DND-41 (cell line): ENCODE measurements at regions not wholly inside any gene's neighbourhood (a gene's known extent, or its start where the extent isn't known, plus 50 kb on each side); places are given as distances from the start of the nearest gene placed in this dataset.

Experiments
- EZH2 ChIP-seq: IDR thresholded peaks from 3 replicates; pipeline ENCODE4 v1.6.1; 2012; ENCODE audit warnings: borderline replicate concordance, low read depth, mild to moderate bottlenecking, moderate library complexity, low read length, inconsistent platforms; ENCODE audit not compliant: severe bottlenecking
- TF ChIP-seq, protein P1 (sequence below): IDR thresholded peaks from 2 replicates; pipeline ENCODE4 v1.5.1; 2012; ENCODE audit warnings: borderline replicate concordance, low read length, moderate library complexity, mild to moderate bottlenecking; ENCODE audit not compliant: poor library complexity, severe bottlenecking; ENCODE audit errors: extremely low read depth

DNA sequence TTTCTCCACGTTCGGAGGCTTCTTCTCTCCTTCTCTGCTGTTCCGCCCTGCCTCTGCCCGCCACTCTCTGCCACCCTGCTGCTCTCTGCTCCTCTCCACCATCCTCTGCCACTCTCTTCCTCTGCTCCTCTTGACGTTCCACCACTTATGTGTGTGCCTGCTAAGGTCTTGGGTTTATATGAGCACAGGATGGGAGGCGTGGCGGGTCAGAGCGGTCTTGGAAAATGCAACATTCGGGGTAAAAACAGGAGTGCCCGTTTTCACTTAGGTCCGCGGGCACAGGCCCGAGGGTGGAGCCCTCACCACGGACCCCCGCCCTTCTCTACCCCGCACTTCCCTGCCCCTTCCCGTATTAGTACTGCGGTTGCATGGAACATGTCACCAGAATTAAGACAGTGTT is 114.4 kb upstream of the FBXL7 start:
- TF ChIP-seq, protein P1, sequence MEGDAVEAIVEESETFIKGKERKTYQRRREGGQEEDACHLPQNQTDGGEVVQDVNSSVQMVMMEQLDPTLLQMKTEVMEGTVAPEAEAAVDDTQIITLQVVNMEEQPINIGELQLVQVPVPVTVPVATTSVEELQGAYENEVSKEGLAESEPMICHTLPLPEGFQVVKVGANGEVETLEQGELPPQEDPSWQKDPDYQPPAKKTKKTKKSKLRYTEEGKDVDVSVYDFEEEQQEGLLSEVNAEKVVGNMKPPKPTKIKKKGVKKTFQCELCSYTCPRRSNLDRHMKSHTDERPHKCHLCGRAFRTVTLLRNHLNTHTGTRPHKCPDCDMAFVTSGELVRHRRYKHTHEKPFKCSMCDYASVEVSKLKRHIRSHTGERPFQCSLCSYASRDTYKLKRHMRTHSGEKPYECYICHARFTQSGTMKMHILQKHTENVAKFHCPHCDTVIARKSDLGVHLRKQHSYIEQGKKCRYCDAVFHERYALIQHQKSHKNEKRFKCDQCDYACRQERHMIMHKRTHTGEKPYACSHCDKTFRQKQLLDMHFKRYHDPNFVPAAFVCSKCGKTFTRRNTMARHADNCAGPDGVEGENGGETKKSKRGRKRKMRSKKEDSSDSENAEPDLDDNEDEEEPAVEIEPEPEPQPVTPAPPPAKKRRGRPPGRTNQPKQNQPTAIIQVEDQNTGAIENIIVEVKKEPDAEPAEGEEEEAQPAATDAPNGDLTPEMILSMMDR = no peak
- no peak for TF ChIP-seq EZH2
